ENCODE measurements at regions not wholly inside any gene's neighbourhood (a gene's known extent, or its start where the extent isn't known, plus 50 kb on each side); places are given as distances from the start of the nearest gene placed in this dataset.
A peak's percentile ranks its signal among the peaks of the same experiment; 100 is the strongest.

- no peak for DNase-seq
Measured at GRCh38 chrX:121102101-121102500, 54.7 kb downstream of the GLUD2 start.

GRCh38 chrX:121103381-121103780 is 56.0 kb downstream of the GLUD2 start:
- DNase-seq = no peak

- no peak for DNase-seq
Measured at GRCh38 chrX:121106484-121107235, 59.2 kb downstream of the GLUD2 start.

DNA sequence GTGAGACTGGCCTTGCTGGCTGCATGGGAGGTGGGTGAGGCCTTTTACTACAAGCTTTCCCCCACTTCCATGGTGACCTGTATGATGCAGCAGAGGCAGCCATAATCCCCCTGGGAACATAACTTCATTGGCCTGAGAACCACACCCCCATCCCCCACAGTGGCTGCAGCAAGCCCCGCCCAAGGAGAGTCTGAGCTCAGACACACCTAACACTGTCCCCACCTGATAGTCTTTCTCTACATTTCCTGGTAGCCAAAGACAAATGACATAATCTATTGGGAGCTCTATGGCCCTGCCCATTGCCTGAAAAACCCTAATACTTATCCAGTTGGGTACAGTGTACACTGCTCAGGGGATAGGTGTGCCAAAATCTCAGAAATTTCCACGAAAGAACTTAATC is 62.6 kb downstream of the GLUD2 start:
- no peak for DNase-seq

DNA sequence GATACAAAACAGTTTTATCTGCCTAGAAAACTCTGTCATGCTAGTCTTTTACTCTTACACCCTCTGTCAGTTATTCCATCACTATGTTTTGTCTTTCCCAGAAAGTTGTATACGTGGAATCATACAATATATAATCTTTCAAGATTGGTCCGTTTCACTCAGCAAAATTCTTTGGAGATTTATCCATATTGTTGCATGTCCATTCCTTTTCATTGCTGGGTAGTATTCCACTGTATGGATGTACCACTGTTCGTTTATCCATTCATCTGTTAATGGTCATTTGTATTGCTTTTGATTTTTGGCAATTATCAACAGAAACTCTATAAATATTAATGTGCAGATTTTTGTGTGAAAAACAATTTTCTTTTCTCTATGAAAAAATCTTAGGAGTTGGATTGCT is 63.1 kb downstream of the GLUD2 start:
- no peak for DNase-seq

- DNase-seq = no peak
Measured at GRCh38 chrX:121114691-121115090, 67.3 kb downstream of the GLUD2 start.

GRCh38 chrX:121120690-121121605 is 73.5 kb downstream of the GLUD2 start:
- no peak for DNase-seq

GRCh38 chrX:121122332-121122731 is 74.9 kb downstream of the GLUD2 start:
- peak; percentile 8 for DNase-seq

DNA sequence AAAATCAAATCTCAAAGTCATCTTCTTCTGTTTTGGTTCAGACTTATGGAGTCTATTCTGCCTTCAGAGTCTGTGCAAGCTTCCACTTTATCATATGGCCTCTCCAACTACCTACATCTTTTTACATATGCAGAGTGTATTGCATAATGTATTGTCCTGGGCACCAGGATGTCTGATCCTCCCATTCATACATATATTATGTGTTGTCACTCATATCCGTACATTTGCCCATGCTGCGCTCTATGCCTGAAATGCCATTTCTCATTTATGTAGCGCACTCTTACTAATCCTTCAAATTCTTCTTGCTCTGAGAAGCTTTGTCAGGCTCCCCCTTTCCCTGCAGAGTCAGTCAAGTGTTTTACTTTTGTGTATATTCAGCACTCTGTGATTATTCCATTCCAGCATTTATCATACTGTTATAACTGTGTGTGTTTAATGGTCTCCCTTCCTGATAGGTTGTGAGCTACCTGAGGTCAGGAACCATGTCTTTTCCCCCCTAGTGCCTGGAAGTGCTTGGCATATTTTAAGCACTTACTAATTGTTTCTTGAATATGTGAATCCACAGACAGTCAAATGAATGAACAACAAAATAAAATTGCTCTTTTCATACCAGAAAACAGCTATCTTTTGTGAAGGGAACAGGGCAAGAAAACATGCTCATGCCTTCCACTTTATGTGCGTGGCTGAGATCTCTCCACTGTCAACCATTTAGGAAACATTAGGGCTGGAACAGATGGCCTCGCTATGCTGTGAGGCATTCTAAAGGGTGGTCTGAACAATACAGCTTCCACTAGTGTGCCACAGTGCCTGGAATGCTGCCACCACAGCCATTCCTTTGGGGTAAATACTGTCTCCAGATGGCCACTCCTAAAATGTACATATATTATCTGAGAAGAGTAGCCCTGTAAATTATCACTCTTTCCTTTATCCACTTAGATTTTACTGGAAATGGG is 81.8 kb downstream of the GLUD2 start:
- peak; percentile 1 for DNase-seq

DNA sequence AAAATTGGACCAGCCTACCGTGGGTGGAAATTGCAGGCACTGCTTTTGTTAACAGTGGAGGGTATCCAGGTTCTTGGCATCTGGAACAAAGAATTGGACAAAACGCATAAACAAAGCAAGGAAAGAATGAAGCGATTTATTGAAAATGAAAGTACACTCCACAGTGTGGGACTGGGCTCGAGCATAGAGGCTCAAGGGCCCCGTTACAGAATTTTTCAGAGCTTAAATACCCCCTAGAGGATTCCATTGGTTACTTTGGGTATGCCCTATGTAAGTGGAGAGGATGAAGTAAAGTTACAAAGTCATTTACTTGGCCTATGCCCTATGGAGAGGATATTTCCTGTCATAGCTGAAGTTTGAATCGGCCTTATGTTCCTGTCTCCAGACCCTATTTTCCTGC is 85.3 kb downstream of the GLUD2 start:
- no peak for DNase-seq

DNA sequence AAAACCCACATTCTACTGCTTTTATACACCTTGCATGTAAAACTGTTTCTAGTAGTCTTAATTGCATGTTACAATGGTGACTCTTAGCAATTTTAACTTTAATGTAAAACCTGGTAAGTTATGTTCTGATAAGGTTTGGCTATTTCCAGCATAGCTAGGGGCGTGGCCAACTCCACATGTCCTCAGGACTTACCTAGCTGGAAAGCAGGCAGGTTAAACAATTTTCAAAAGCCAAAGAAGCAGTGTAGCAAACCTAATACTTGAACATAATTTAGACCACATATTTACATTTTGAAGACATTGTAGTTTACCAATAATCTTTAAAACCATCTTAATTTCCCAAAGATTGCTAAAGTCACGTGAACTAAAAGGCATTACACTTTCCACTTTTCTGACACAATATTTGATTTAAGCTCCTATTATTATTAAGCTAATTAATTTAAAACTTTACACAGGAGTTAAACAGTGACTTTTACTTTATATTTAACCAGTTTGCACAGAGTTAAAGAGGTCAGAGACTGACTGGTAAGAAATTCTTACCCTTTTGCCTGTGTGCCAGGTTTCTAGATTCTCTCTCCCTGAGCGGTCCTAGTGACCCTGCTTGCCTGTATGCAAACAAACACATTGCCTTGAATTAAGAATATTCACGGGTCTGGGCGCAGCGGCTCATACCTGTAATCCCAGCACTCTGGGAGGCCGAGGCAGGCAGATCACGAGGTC is 88.2 kb downstream of the GLUD2 start:
- no peak for DNase-seq

- DNase-seq = peak; percentile 8
Measured at GRCh38 chrX:121146059-121146628, 98.7 kb downstream of the GLUD2 start.

GRCh38 chrX:121150217-121150616 is 102.8 kb downstream of the GLUD2 start:
- DNase-seq = no peak

- no peak for DNase-seq
Measured at GRCh38 chrX:121151293-121151692, 103.9 kb downstream of the GLUD2 start.

DNA sequence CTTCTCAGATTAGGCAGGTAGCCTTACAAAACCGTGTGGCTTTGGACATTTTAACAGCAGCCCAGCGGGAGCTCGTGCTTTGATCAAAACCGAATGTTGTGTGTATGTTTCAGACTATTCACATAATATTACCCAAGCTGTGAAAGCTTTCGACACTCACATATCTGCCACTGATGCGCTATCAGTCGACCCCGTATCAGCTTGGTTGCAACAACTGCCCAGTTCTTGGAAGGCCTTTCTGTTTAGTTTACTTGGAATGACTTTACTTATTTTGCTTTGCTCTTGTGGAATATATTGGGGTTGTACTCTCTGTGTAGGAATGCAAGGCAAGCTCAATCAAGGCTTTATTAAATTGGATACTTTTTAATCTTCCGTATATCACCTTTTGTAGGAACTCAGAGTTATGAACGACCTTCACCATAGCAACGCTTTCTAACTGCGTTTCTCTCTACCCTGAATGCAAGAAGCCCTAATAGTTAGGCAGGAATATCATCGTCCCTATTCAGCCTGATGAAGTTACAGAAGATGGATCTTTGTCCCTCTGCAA is 107.5 kb downstream of the GLUD2 start:
- DNase-seq = no peak

DNA sequence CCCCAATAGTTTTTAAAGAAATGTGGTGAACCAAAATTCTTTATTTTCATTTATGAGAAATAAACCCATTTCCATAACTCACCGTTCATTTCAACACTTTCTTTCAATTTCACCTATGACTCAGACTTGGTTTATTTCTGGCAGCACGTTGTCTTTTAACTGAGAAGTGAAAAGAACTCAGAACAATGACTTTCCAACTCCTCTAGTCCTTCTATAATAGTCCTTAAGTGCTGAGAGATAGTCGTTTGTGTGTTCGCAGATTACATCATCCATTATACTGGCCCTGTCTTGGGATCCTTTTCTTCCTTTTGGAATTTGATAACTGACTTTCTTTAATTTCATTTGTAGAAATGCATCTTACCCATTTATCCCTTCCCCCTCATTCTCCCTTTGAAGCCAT is 113.6 kb downstream of the GLUD2 start:
- DNase-seq = peak; percentile 2

DNA sequence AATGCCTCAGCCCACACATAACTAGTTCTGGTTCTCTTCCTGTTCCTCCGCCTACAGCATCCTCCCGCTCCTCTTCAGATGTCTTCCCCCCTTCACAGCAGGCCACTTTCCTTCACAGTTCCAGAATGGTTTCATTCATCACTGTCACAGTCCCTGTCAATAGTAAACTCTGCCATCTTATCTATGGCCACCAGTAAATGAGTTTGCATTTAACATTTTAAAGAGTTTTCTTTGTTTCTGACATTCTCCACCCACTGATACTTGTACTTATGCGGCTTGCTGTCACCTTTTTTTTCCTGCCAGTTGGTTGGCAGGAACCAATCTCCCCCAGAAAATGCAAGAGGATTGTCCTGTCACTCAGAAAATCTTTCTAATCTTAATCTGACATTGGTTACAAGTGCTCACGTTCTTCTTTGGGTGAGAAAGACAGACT is 114.1 kb downstream of the GLUD2 start:
- DNase-seq = no peak

DNA sequence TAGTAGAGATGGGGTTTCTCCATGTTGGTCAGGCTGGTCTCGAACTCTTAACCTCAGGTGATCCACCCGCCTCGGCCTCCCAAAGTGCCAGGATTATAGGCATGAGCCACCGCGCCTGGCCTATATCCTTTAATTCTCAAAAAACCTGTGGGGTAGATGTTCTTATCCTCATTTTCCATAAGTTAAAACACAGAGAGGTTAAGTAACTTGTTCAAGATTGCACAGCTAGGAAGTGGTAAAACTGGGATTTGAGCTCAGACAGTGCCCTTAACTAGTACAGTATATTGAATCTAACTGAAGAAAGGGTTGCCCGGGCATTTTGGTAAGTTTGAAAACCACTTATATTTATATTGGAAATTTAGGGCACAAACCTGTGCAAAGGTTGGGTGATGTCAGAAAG is 116.0 kb downstream of the GLUD2 start:
- DNase-seq = no peak

DNA sequence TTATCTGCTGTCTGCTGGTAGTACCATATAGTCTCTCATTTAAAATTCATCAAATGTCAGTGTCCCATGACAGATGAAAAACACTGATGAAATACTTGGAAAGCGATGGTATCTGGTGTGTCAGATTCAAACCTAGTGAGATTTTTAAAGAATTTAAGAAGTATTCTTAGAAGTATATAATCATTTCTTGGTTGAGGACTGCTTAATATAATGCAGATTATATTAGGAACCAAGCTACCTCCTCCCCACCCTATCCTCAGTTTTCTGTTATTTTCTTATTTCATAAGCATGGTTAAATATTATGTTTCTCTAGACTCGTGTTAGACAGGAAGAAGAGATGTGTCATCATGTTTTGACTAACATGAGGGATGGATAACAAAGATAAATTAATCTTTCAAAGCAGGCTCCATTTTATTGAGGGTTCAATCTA is 118.5 kb downstream of the GLUD2 start:
- DNase-seq = no peak

- no peak for DNase-seq
Measured at GRCh38 chrX:121169099-121170035, 122.0 kb downstream of the GLUD2 start.

All from EL (cell line).